LNCaP clone FGC (cell line): ENCODE measurements at regions not wholly inside any gene's neighbourhood (a gene's known extent, or its start where the extent isn't known, plus 50 kb on each side); places are given as distances from the start of the nearest gene placed in this dataset.
A peak's percentile ranks its signal among the peaks of the same experiment; 100 is the strongest.

ENCODE experiments used
- DNase-seq: peaks from one replicate; pipeline ENCODE4 v3.0.0-alpha.2; 2011; ENCODE audit warnings: low read depth
- H3K4me3 ChIP-seq: 2 replicates; pipeline ENCODE4 v1.5.1; 2011; ENCODE audit warnings: mild to moderate bottlenecking, low read depth, low read length, control low read depth
- TF ChIP-seq, protein P1 (sequence below): IDR thresholded peaks from 2 replicates; pipeline ENCODE4 v1.5.1; 2012; ENCODE audit warnings: mild to moderate bottlenecking; ENCODE audit not compliant: control insufficient read depth, insufficient read depth; ENCODE audit errors: extremely low read depth

DNA sequence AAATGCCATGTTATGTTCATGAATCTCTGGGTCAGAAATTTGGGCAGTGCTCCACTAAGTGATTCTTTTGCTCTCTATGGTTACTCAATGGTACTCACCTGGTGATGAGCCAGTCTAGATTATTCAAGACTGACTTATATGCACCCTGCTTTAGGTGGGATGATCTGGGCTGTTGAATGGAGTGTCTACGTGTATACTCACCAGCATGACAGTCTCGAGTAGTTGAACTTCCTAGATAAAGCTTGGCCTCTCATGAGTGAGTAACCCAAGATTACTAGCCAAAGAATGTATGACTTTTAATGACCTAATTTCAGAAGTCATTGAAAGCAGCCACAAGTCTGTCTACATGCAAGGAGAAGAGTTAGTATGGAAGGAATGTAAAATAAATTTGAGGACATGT is 77.5 kb upstream of the CADM2 start:
- DNase-seq: no peak
- TF ChIP-seq, protein P1, sequence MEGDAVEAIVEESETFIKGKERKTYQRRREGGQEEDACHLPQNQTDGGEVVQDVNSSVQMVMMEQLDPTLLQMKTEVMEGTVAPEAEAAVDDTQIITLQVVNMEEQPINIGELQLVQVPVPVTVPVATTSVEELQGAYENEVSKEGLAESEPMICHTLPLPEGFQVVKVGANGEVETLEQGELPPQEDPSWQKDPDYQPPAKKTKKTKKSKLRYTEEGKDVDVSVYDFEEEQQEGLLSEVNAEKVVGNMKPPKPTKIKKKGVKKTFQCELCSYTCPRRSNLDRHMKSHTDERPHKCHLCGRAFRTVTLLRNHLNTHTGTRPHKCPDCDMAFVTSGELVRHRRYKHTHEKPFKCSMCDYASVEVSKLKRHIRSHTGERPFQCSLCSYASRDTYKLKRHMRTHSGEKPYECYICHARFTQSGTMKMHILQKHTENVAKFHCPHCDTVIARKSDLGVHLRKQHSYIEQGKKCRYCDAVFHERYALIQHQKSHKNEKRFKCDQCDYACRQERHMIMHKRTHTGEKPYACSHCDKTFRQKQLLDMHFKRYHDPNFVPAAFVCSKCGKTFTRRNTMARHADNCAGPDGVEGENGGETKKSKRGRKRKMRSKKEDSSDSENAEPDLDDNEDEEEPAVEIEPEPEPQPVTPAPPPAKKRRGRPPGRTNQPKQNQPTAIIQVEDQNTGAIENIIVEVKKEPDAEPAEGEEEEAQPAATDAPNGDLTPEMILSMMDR: no peak
- H3K4me3 ChIP-seq: no peak overlapping the region

DNA sequence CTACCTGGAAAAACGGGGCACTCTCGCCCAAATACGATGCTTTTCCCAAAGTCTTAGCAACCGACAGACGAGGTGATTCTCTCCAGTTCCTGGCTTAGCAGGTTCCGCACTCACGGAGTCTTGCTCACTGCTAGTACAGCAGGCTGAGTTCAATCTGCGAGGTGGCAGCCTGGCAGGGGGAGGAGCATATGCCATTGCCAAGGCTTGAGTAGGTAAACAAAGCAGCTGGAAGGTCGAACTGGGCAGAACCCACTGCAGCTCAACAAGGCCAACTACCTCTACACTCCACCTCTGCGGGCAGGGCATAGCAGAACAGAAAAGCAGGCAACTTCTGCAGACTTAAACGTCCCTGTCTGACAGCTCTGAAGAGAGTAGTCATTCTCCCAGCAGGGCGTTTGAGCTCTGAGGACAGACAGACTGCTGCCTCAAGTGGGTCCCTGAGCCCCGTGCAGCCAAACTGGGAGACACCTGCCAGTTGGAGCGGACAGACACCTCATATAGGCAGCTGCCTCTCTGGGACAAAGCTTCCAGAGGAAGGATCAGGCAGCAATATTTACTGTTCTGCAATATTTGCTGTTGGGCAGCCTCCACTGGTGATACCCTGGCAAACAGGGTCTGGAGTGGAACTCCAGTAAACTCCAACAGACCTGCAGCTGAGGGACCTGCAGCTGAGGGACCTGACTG is 73.4 kb upstream of the CADM2 start:
- peak overlapping the region; percentile 28 for H3K4me3 ChIP-seq
- peak; percentile 84 for DNase-seq
- TF ChIP-seq, protein P1: no peak

DNA sequence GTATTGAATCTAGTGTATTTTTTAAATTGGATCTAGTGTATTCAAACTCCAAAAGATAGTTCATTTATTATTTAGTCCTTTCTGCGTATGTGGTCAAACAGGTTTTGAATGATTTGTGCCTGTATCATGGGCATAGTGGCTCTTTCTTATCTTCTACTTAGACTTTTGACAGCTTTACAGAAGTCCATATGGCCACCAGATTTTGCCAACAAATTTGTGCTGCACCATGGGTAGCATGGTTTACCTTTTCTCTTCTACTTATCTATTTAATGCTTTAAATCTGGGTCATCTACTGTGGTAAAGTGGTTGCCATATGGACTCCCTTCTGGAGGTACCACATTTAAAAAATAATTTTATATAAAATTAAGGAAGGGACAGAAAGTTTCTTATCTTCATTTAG is 66.9 kb upstream of the CADM2 start:
- no peak overlapping the region for H3K4me3 ChIP-seq
- TF ChIP-seq, protein P1: no peak
- DNase-seq: no peak

DNA sequence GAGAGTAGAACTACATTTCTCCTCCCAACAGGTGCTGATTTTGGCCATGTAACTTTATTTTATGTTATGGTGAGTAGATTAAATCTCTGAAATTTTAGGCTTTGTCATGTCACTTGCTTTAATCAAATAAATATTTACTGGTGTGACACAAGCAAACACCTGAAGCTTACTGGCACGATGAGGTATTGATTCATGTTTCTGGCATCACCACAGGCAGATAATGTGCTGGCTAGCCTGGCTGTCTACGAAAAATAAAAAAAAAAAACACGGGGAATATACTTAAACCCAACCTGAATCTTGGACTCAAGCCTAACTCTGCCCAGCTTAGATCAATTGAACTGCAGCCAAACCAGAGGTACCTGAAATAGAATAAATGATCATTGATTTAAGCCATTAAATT is 65.6 kb upstream of the CADM2 start:
- no peak overlapping the region for H3K4me3 ChIP-seq
- TF ChIP-seq, protein P1: no peak
- DNase-seq: peak; percentile 69

DNA sequence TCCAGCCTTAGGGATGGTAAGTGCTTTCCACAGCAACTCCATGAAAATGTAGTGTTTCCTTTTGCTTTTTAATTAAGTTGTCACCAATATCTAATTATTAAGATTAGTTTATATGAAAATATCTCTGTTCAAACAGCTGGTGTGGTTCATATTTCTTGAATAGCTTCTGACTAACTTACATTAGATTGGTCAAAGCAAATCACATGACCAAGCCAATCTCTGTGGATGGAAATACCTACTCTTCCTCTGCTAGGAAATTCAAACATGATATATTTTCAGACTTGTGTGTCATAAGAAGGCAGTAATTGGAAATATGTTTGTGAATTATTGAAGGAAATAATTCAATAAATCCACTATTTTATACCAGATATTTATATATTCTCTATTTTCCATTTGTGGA is 54.6 kb upstream of the CADM2 start:
- H3K4me3 ChIP-seq: no peak overlapping the region
- TF ChIP-seq, protein P1: no peak
- DNase-seq: no peak

DNA sequence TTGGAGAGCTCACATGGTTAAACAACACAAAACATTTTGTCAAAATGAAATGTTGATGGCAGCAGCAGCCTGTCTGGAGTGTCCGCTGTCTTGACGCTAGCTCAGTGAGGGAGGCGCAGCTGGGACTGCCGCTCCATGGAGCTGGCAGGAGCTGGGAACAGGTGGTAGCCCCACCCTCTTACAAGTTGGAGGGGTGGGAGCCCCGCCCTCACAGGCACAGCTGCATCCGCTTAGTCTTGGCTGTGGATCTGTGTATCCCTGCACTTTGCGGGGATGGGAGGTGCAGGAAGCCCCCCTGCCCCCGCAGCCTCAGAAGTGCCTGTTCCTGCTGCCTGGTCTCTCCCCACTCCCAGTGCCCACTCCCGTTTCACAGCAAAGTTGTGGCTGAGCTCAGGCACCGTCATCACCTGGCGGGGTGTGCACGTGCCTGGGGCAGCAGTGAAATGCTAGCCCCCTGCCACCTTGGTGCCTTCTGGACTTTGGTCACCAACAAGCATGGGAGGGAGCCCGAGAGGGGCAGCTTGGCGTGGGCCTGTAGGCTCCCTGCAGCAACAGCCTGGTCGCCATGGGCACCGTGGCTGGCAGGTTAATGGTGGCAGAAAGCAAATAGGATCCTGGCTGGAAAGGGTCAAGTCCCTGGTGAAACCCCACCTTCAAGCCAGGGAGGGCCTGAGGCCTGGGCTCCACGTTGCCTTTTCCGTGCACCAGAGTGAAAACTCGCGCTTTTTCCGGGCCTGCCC is 53.8 kb upstream of the CADM2 start:
- DNase-seq: no peak
- no peak overlapping the region for H3K4me3 ChIP-seq

More for the DNA sequence above, 53.8 kb upstream of the CADM2 start:
- TF ChIP-seq, protein P1: no peak
